ENCODE measurements at regions not wholly inside any gene's neighbourhood (a gene's known extent, or its start where the extent isn't known, plus 50 kb on each side); places are given as distances from the start of the nearest gene placed in this dataset.

DNA sequence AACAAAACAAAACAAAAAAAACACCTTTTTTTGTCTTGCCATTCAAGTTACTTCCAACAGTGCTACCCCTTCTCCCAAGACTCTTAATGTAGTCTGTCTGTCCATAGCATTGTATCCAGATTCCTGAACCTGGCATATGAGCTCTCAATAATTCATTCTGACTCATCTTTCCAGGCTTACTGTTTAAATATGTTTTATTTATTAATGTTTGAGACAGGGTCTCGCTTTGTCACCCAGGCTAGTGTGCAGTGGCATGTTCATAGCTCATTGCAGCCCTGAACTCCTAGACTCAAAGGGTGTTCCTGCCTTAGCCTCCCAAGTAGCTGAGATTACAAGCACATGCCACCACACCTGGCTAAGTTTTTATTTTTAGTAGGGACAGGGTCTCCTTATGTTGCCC is 208.0 kb upstream of the DMRT1 start:
- no peak for DNase-seq (ENCODE audit: low spot score)
- in situ Hi-C loops (cut with MboI; ENCODE audit: low pct_unique_long_range_greater_than_20kb, low sequenced_read_pairs, unreplicated experiment), result no loop called here
- TF ChIP-seq, protein P1, sequence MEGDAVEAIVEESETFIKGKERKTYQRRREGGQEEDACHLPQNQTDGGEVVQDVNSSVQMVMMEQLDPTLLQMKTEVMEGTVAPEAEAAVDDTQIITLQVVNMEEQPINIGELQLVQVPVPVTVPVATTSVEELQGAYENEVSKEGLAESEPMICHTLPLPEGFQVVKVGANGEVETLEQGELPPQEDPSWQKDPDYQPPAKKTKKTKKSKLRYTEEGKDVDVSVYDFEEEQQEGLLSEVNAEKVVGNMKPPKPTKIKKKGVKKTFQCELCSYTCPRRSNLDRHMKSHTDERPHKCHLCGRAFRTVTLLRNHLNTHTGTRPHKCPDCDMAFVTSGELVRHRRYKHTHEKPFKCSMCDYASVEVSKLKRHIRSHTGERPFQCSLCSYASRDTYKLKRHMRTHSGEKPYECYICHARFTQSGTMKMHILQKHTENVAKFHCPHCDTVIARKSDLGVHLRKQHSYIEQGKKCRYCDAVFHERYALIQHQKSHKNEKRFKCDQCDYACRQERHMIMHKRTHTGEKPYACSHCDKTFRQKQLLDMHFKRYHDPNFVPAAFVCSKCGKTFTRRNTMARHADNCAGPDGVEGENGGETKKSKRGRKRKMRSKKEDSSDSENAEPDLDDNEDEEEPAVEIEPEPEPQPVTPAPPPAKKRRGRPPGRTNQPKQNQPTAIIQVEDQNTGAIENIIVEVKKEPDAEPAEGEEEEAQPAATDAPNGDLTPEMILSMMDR (IDR thresholded peaks at IDR 0.05; ENCODE audit: extremely low read depth, insufficient read depth, missing control alignments), result no peak

DNA sequence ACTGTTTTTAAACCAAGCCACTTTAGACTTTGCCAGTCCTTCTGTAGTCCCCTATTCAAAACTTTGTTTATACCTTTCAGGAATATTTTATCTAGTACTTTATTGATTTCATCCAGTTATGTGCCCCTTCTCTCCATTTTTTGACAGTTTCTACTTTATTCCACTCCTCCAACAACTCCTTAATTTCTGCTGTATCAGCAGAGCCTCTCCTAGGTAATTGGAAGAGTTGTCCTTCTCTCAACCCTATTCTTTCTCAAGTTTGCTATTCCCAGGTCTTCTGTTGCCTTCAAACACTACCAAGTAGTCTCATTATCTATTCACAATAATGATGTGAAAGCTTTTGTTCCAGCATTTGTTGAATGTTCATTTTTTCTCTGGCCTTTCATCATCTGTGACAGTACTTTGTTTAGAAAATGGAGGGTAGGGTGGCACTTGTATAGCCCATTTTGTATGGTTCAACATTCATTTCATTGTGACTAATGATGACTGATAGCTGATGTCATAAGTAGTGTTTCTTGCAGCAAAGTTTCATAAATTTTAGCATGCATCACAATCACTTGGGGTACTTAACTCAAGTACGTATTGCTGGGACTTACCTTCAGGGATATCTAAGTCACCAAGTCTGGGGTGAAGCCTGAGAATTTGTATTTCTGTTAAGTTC is 204.4 kb upstream of the DMRT1 start:
- DNase-seq (ENCODE audit: low spot score), result no peak
- TF ChIP-seq, protein P1 (IDR thresholded peaks at IDR 0.05; ENCODE audit: extremely low read depth, insufficient read depth, missing control alignments), result no peak
- in situ Hi-C loops (cut with MboI; ENCODE audit: low pct_unique_long_range_greater_than_20kb, low sequenced_read_pairs, unreplicated experiment), result no loop called here

DNA sequence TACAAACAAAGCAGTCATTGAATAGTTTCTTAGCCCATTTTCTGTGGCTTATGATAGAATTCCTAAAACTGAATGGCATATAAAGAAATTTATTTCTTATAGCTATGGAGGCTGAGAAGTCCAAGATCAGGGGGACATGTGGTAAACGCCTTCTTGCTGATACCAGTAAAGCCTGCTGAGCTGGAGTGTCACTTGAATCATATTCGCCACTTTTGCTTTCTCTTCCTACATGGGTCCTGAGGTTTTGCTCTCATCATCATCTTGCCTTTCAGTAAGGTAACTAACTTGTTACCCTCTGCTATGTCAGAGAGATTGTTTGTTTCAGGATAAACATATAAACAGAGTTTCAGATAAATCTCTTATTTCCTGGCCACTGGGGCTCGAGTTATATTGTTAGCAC is 203.3 kb upstream of the DMRT1 start:
- TF ChIP-seq, protein P1 (IDR thresholded peaks at IDR 0.05; ENCODE audit: extremely low read depth, insufficient read depth, missing control alignments), result no peak
- no peak for DNase-seq (ENCODE audit: low spot score)
- in situ Hi-C loops (cut with MboI; ENCODE audit: low pct_unique_long_range_greater_than_20kb, low sequenced_read_pairs, unreplicated experiment), result no loop called here

DNA sequence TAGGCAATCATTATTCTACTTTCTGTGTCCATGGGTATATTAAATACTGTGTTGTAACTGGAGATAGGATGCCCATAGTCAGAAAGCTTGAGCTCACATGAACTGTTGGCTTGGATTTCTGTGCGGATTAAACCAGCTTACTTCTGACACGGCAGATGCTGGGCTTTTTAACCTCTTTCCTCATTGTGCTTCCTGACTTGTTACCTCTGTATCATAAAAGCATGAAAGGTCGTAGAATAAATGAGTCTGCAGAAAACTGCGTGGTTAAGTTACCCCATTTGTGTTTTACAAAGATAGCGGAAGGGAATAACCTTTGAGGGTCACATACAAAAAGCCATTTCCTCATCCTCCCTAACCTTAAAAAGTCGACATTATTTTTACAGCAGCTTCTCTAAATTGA is 199.5 kb upstream of the DMRT1 start:
- TF ChIP-seq, protein P1 (IDR thresholded peaks at IDR 0.05; ENCODE audit: extremely low read depth, insufficient read depth, missing control alignments), result no peak
- no peak for DNase-seq (ENCODE audit: low spot score)
- in situ Hi-C loops (cut with MboI; ENCODE audit: low pct_unique_long_range_greater_than_20kb, low sequenced_read_pairs, unreplicated experiment), result no loop called here

DNA sequence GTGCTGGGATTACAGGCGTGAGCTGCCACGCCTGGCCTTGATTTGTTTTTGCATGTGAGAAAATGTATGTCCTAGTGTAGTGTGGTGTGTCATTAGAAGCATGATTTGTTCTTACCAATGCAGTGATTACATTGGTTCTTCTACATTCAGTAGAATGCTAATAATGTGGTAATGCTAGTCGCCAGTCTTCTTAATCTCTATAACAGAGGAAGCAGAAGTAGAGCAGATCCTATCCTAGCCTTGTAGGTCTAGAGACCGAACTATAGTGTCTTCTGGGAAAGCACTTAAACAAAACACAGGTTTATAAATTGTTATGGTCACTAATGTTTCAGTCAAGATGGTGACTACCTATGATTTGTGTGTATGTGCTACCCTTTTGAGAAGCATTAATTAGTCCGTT is 197.5 kb upstream of the DMRT1 start:
- TF ChIP-seq, protein P1 (IDR thresholded peaks at IDR 0.05; ENCODE audit: extremely low read depth, insufficient read depth, missing control alignments), result no peak
- in situ Hi-C loops (cut with MboI; ENCODE audit: low pct_unique_long_range_greater_than_20kb, low sequenced_read_pairs, unreplicated experiment), result no loop called here
- DNase-seq (ENCODE audit: low spot score), result no peak

DNA sequence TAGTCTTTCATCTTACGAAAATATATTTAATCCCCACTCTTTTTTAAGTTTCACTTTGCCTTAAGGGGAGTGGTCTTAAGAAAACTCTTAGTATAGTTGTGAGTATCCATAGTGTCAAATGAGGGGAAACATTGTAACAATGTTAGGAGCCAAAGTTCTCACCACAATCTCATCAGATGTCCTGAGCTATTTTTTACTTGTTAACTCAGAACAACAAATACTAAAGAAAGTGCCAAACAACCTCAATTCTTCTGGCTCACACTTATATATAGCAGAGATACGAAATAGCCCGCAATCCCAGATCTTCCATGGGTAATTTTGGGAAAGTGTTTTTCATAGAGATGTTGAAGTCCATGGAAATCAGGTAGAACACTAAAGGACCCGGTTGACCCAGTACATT is 194.0 kb upstream of the DMRT1 start:
- no peak for DNase-seq (ENCODE audit: low spot score)
- TF ChIP-seq, protein P1 (IDR thresholded peaks at IDR 0.05; ENCODE audit: extremely low read depth, insufficient read depth, missing control alignments), result no peak
- in situ Hi-C loops (cut with MboI; ENCODE audit: low pct_unique_long_range_greater_than_20kb, low sequenced_read_pairs, unreplicated experiment), result no loop called here
